H9 (cell line): ENCODE measurements at regions not wholly inside any gene's neighbourhood (a gene's known extent, or its start where the extent isn't known, plus 50 kb on each side); places are given as distances from the start of the nearest gene placed in this dataset.

ENCODE experiments used
- DNase-seq: peaks from one replicate; pipeline ENCODE4 v3.0.0-alpha.2; 2017
- H2AFZ ChIP-seq: one replicate; pipeline ENCODE4 v1.6.1; 2013; ENCODE audit warnings: mild to moderate bottlenecking, low read length, control low read depth, moderate library complexity
- H2AK5ac ChIP-seq: 2 replicates; pipeline ENCODE4 v1.6.1; 2013; ENCODE audit warnings: low read length, control low read depth, mixed read lengths; ENCODE audit not compliant: insufficient read length
- H2BK120ac ChIP-seq: one replicate; pipeline ENCODE4 v1.6.1; 2013; ENCODE audit warnings: low read depth, mild to moderate bottlenecking, low read length, control low read depth, inconsistent platforms; ENCODE audit not compliant: poor library complexity, severe bottlenecking
- H2BK12ac ChIP-seq: 2 replicates; pipeline ENCODE4 v1.6.1; 2013; ENCODE audit warnings: low read length, control low read depth, mixed read lengths, low read depth; ENCODE audit not compliant: insufficient read length
- H2BK15ac ChIP-seq: 2 replicates; pipeline ENCODE4 v1.6.1; 2013; ENCODE audit warnings: low read depth, low read length, control low read depth
- H2BK20ac ChIP-seq: one replicate; pipeline ENCODE4 v1.6.1; 2013; ENCODE audit warnings: low read depth, mild to moderate bottlenecking, low read length, control low read depth, inconsistent platforms; ENCODE audit not compliant: poor library complexity, severe bottlenecking
- H2BK5ac ChIP-seq: 2 replicates; pipeline ENCODE4 v1.6.1; 2013; ENCODE audit warnings: low read length, control low read depth, mixed read lengths; ENCODE audit not compliant: insufficient read length
- H3K14ac ChIP-seq: 2 replicates; pipeline ENCODE4 v1.6.1; 2013; ENCODE audit warnings: low read length, control low read depth; ENCODE audit not compliant: insufficient read depth
- H3K18ac ChIP-seq: 2 replicates; pipeline ENCODE4 v1.6.1; 2013; ENCODE audit warnings: low read depth, mild to moderate bottlenecking, mixed read lengths, low read length, control low read depth; ENCODE audit not compliant: insufficient read length
- H3K23ac ChIP-seq: 2 replicates; pipeline ENCODE4 v1.6.1; 2013; ENCODE audit warnings: low read length, control low read depth, mixed read lengths, low read depth; ENCODE audit not compliant: insufficient read length
- H3K23me2 ChIP-seq: 2 replicates; pipeline ENCODE4 v1.6.1; 2013; ENCODE audit warnings: low read depth, mild to moderate bottlenecking, mixed read lengths, low read length, control low read depth; ENCODE audit not compliant: insufficient read length, poor library complexity, severe bottlenecking
- H3K27ac ChIP-seq: 2 replicates; pipeline ENCODE4 v1.5.1; 2013; ENCODE audit warnings: low read length, control low read depth, mixed read lengths, low read depth; ENCODE audit not compliant: insufficient read length
- H3K27me3 ChIP-seq: 2 replicates; pipeline ENCODE4 v1.6.1; 2013; ENCODE audit warnings: low read length, control low read depth, inconsistent platforms; ENCODE audit not compliant: insufficient read depth
- H3K4ac ChIP-seq: 2 replicates; pipeline ENCODE4 v1.6.1; 2013; ENCODE audit warnings: low read depth, mild to moderate bottlenecking, control low read depth, inconsistent platforms, low read length, moderate library complexity
- H3K4me1 ChIP-seq: 2 replicates; pipeline ENCODE4 v1.6.1; 2013; ENCODE audit warnings: low read length, control low read depth, inconsistent platforms; ENCODE audit not compliant: insufficient read depth
- H3K4me2 ChIP-seq: 2 replicates; pipeline ENCODE4 v1.6.1; 2013; ENCODE audit warnings: low read length, control low read depth, mixed read lengths; ENCODE audit not compliant: insufficient read length, insufficient read depth
- H3K56ac ChIP-seq: 2 replicates; pipeline ENCODE4 v1.6.1; 2013; ENCODE audit warnings: low read depth, mild to moderate bottlenecking, mixed read lengths, low read length, control low read depth; ENCODE audit not compliant: insufficient read length
- H3K79me1 ChIP-seq: 2 replicates; pipeline ENCODE4 v1.6.1; 2013; ENCODE audit warnings: low read depth, mild to moderate bottlenecking, moderate library complexity, low read length, control low read depth, inconsistent platforms; ENCODE audit not compliant: insufficient read depth, poor library complexity, severe bottlenecking
- H3K79me2 ChIP-seq: 2 replicates; pipeline ENCODE4 v1.6.1; 2013; ENCODE audit warnings: low read length, control low read depth, inconsistent platforms; ENCODE audit not compliant: insufficient read depth
- H3K9ac ChIP-seq: 2 replicates; pipeline ENCODE4 v1.6.1; 2013; ENCODE audit warnings: low read length, control low read depth, mixed read lengths; ENCODE audit not compliant: insufficient read length; ENCODE audit errors: extremely low read depth
- H3K9me3 ChIP-seq: one replicate; pipeline ENCODE4 v1.6.1; 2013; ENCODE audit warnings: low read depth, low read length, inconsistent platforms; ENCODE audit not compliant: control insufficient read depth
- H3T11ph ChIP-seq: one replicate; pipeline ENCODE4 v1.6.1; 2013; ENCODE audit warnings: mild to moderate bottlenecking, low read length, control low read depth, inconsistent platforms
- H4K20me1 ChIP-seq: one replicate; pipeline ENCODE4 v1.6.1; 2013; ENCODE audit not compliant: control insufficient read depth, insufficient read length, insufficient read depth
- H4K5ac ChIP-seq: 2 replicates; pipeline ENCODE4 v1.6.1; 2013; ENCODE audit warnings: low read depth, mild to moderate bottlenecking, mixed read lengths, low read length, control low read depth; ENCODE audit not compliant: insufficient read length
- H4K8ac ChIP-seq: replicated peaks from 2 replicates; pipeline ENCODE4 v1.6.1; 2013; ENCODE audit warnings: low read length, control low read depth, mixed read lengths, low read depth; ENCODE audit not compliant: insufficient read length
- H4K91ac ChIP-seq: 2 replicates; pipeline ENCODE4 v1.6.1; 2013; ENCODE audit warnings: low read depth, mild to moderate bottlenecking, moderate library complexity, mixed read lengths, low read length, control low read depth; ENCODE audit not compliant: insufficient read length
- H3K27ac Mint-ChIP-seq, 3 experiments: 2 replicates in 2 of 3; 3 replicates in 1 of 3; pipeline ENCODE4 v1.8.0; 2020 to 2021; ENCODE audit warnings: mixed read lengths in 3 of 3, mild to moderate bottlenecking in 1 of 3, moderate library complexity in 1 of 3
- H3K27me3 Mint-ChIP-seq: 2 replicates; pipeline ENCODE4 v1.8.0; 2021; ENCODE audit warnings: low read depth, mild to moderate bottlenecking, moderate library complexity, mixed read lengths
- H3K36me3 Mint-ChIP-seq, 3 experiments: 2 replicates in 2 of 3; 3 replicates in 1 of 3; pipeline ENCODE4 v1.8.0; 2020 to 2021; ENCODE audit warnings: low read depth in 3 of 3, mixed read lengths in 3 of 3; ENCODE audit not compliant: insufficient read depth in 1 of 3
- H3K4me1 Mint-ChIP-seq, 2 experiments: 2 replicates each; pipeline ENCODE4 v1.8.0; 2020; ENCODE audit warnings: mixed read lengths in 2 of 2
- H3K4me3 Mint-ChIP-seq, 2 experiments: 2 replicates in 1 of 2; 3 replicates in 1 of 2; pipeline ENCODE4 v1.8.0; 2020 to 2021; ENCODE audit warnings: mild to moderate bottlenecking in 2 of 2, mixed read lengths in 2 of 2, moderate library complexity in 1 of 2
- H3K9me3 Mint-ChIP-seq, 2 experiments: 2 replicates in 1 of 2; 3 replicates in 1 of 2; pipeline ENCODE4 v1.8.0; 2020; ENCODE audit warnings: mild to moderate bottlenecking in 2 of 2, mixed read lengths in 2 of 2, moderate library complexity in 1 of 2
- WGBS: extraction: QIAGEN DNeasy Blood & Tissue Kit; methylation state at CpG from one replicate; pipeline ENCODE4 v1.1.7; 2013; ENCODE audit warnings: missing lambda C conversion rate, low lambda C conversion rate, mixed read lengths; ENCODE audit not compliant: insufficient read length; ENCODE audit errors: extremely low coverage; 5-methylcytosine and 5-hydroxymethylcytosine counted together
- TF ChIP-seq, protein P1 (sequence below): fragments of 200-600 bp; sonication (generic); conservative IDR thresholded peaks from 3 replicates; pipeline ENCODE4 v1.8.0; 2021; ENCODE audit warnings: antibody characterized with exemption, mild to moderate bottlenecking

DNA sequence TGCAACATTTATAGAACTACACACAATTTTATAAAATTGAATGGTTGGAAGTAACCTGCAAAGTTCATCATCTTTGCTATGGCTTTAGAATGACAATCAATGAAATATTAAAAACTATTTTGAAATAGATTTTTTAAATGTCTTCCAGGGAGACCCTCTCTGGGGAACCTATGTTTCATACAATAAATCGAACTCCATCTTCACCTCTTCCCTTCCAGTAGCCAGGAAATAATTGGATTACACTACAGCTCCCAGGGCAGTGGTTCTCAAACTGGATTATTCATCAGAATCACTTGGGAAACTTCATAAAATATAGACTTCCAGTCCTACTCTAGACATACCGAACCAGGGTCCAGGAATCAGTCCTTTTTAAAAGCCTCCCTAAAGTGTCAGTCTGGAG, 328.4 kb downstream of the DUSP6 start:
- H2AFZ ChIP-seq = no peak overlapping the region
- Mint-ChIP-seq H3K27ac (no peak overlapping the region), H3K4me1 (peaks cover 0 to 2% of the 10 kb centered on the region in 2 experiments; a peak in 1 of 4 replicates), H3K36me3 (no peaks in the 10 kb centered on the region), H3K9me3 (no peaks in the 10 kb centered on the region; a peak in 1 of 5 replicates), H3K4me3 (no peak overlapping the region), H3K27me3 (no peaks in the 10 kb centered on the region)
- no peak overlapping the region for H4K8ac ChIP-seq
- no peak overlapping the region for H3K9ac ChIP-seq
- no CpG with 5 or more reads among the region's 2 CpGs for WGBS
- H3K23ac ChIP-seq = no peak overlapping the region
- H3K4me2 ChIP-seq = no peak overlapping the region
- no peaks in the 10 kb centered on the region for H4K20me1 ChIP-seq
- no peak overlapping the region for H2BK20ac ChIP-seq
- no peak overlapping the region for H3K56ac ChIP-seq
- H3K14ac ChIP-seq = no peak overlapping the region
- H3K79me2 ChIP-seq = no peaks in the 10 kb centered on the region
- no peaks in the 10 kb centered on the region for H3K9me3 ChIP-seq
- H2BK15ac ChIP-seq = no peak overlapping the region
- H2AK5ac ChIP-seq = no peak overlapping the region
- no peaks in the 10 kb centered on the region for H3K27me3 ChIP-seq
- H2BK120ac ChIP-seq = no peak overlapping the region
- DNase-seq = no peak
- TF ChIP-seq, protein P1, sequence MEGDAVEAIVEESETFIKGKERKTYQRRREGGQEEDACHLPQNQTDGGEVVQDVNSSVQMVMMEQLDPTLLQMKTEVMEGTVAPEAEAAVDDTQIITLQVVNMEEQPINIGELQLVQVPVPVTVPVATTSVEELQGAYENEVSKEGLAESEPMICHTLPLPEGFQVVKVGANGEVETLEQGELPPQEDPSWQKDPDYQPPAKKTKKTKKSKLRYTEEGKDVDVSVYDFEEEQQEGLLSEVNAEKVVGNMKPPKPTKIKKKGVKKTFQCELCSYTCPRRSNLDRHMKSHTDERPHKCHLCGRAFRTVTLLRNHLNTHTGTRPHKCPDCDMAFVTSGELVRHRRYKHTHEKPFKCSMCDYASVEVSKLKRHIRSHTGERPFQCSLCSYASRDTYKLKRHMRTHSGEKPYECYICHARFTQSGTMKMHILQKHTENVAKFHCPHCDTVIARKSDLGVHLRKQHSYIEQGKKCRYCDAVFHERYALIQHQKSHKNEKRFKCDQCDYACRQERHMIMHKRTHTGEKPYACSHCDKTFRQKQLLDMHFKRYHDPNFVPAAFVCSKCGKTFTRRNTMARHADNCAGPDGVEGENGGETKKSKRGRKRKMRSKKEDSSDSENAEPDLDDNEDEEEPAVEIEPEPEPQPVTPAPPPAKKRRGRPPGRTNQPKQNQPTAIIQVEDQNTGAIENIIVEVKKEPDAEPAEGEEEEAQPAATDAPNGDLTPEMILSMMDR = no peak
- no peaks in the 10 kb centered on the region for H3K4me1 ChIP-seq
- no peak overlapping the region for H2BK12ac ChIP-seq
- H3K18ac ChIP-seq = no peak overlapping the region
- H3K27ac ChIP-seq = no peak overlapping the region
- no peak overlapping the region for H4K5ac ChIP-seq
- no peak overlapping the region for H3K4ac ChIP-seq
- no peak overlapping the region for H3T11ph ChIP-seq
- no peaks in the 10 kb centered on the region for H3K79me1 ChIP-seq
- no peak overlapping the region for H4K91ac ChIP-seq
- no peaks in the 10 kb centered on the region for H3K23me2 ChIP-seq
- H2BK5ac ChIP-seq = no peak overlapping the region
